ENCODE measurements at regions not wholly inside any gene's neighbourhood (a gene's known extent, or its start where the extent isn't known, plus 50 kb on each side); places are given as distances from the start of the nearest gene placed in this dataset.

DNA sequence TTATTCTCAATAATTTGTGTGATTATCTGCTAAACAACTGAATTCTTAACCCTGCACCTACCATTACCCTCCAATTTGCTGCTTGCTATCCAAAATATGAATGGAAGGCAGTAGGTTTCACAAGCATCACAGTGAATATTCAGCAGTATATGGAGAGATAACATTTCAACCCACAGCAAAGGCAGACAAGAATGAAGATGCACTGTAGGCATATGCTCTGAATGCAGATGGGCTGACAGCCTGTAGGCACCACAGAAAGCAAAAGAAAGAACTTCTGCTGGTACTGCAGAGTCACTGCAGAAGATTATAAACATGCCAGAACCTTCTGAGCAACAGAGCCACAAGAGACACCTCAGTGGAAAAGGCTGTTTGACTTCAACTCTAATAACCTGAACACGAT is 63.6 kb upstream of the SLC12A2 start:
- TF ChIP-seq CTCF (IDR thresholded peaks at IDR 0.05; ENCODE audit: low read depth, low read length), result no peak
- DNase-seq (ENCODE audit: extremely low read depth, low read depth), result no peak

GRCh38 chr5:128021411-128021810 is 62.2 kb upstream of the SLC12A2 start:
- no peak for DNase-seq (ENCODE audit: extremely low read depth, low read depth)
- TF ChIP-seq CTCF (IDR thresholded peaks at IDR 0.05; ENCODE audit: low read depth, low read length), result no peak
